Colonic mucosa (tissue), 4 donors: ENCODE measurements at regions not wholly inside any gene's neighbourhood (a gene's known extent, or its start where the extent isn't known, plus 50 kb on each side); places are given as distances from the start of the nearest gene placed in this dataset.

Experiments used
- DNase-seq: peaks from one replicate; pipeline ENCODE4 v3.0.0-alpha.2; 2020
- H3K27ac ChIP-seq: fragments of 200-600 bp; one replicate; pipeline ENCODE4 v1.8.0; 2021
- H3K27me3 ChIP-seq: fragments of 200-600 bp; one replicate; pipeline ENCODE4 v1.8.0; 2021
- H3K36me3 ChIP-seq: fragments of 200-600 bp; one replicate; pipeline ENCODE4 v1.8.0; 2021
- H3K4me1 ChIP-seq: fragments of 200-600 bp; one replicate; pipeline ENCODE4 v1.8.0; 2021; ENCODE audit warnings: mild to moderate bottlenecking
- H3K4me3 ChIP-seq: fragments of 200-600 bp; one replicate; pipeline ENCODE4 v1.8.0; 2021
- H3K9ac ChIP-seq, 2 donors: one replicate each; pipeline ENCODE4 v1.7.0; 2013; ENCODE audit warnings: control low read depth in 2 of 2, low read depth in 2 of 2, low read length in 2 of 2
- H3K9me3 ChIP-seq: fragments of 200-600 bp; one replicate; pipeline ENCODE4 v1.8.0; 2021
- intact Hi-C: fragments of 100-400 bp; cut with DNase I; formaldehyde crosslinking; loops from one replicate; pipeline ENCODE4 v1.14.1; 2022
- TF ChIP-seq, protein P1 (sequence below): fragments of 200-600 bp; IDR thresholded peaks from one replicate; pipeline ENCODE4 v1.8.0; 2022; ENCODE audit warnings: antibody characterized with exemption, mild to moderate bottlenecking
- donor health status: healthy.
- donor health status: DM: no; HTN: no; CAD: no.
- donor health status: DM: no; HTN: no; CAD: no.

- TF ChIP-seq, protein P1, sequence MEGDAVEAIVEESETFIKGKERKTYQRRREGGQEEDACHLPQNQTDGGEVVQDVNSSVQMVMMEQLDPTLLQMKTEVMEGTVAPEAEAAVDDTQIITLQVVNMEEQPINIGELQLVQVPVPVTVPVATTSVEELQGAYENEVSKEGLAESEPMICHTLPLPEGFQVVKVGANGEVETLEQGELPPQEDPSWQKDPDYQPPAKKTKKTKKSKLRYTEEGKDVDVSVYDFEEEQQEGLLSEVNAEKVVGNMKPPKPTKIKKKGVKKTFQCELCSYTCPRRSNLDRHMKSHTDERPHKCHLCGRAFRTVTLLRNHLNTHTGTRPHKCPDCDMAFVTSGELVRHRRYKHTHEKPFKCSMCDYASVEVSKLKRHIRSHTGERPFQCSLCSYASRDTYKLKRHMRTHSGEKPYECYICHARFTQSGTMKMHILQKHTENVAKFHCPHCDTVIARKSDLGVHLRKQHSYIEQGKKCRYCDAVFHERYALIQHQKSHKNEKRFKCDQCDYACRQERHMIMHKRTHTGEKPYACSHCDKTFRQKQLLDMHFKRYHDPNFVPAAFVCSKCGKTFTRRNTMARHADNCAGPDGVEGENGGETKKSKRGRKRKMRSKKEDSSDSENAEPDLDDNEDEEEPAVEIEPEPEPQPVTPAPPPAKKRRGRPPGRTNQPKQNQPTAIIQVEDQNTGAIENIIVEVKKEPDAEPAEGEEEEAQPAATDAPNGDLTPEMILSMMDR, result no peak
- no peak overlapping the region for H3K4me3 ChIP-seq
- no peaks in the 10 kb centered on the region for H3K27me3 ChIP-seq
- H3K9me3 ChIP-seq, result no peaks in the 10 kb centered on the region
- no peak for DNase-seq
- no peak overlapping the region for H3K9ac ChIP-seq
- H3K4me1 ChIP-seq, result no peaks in the 10 kb centered on the region
- no peaks in the 10 kb centered on the region for H3K36me3 ChIP-seq
- intact Hi-C loops, result no loop called here
- H3K27ac ChIP-seq, result no peak overlapping the region
These were observed 501.7 kb upstream of the JARID2 start for GRCh38 chr6:14744212-14744556.

GRCh38 chr6:14746139-14746837 lies 499.6 kb upstream of the JARID2 start:
- DNase-seq, result no peak
- Histone ChIP-seq H3K4me1 (no peaks in the 10 kb centered on the region), H3K27me3 (no peaks in the 10 kb centered on the region), H3K9me3 (no peaks in the 10 kb centered on the region), H3K9ac (no peak overlapping the region), H3K4me3 (no peak overlapping the region), H3K36me3 (no peaks in the 10 kb centered on the region), H3K27ac (no peak overlapping the region)
- intact Hi-C loops, result no loop called here
- TF ChIP-seq, protein P1, result no peak

DNA sequence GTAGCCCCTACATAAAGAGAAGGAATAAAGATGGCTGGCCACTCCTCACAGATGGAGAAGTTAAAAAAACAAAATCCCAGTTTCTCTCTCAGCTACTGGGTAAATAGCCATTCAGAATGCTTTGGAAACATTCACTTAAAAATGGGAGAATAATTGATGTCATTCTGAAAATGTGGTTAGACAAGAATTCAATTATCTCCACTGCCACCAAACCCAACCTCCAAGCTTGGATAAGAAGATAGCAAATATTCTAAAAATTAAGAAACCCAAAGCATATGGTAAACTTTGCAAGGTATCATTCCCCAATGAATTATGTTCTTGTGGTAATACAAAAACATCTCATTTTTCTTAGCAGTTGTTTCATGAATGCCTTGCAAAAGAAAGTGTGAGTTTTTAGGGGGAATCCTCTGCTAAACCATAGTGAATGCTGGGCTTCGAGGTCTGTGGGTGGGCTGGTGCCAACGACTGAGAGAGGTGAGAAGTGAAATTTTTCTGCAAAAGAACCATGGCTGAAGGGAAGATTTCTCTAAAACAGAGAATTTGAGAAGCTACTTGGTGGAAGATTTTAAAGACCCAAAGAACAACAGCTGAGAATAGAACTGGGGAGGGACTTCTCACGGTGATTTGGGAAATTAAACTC lies 497.9 kb upstream of the JARID2 start:
- H3K36me3 ChIP-seq, result no peaks in the 10 kb centered on the region
- DNase-seq, result no peak
- no peaks in the 10 kb centered on the region for H3K4me1 ChIP-seq
- no peak overlapping the region for H3K27ac ChIP-seq
- intact Hi-C loops, result no loop called here
- H3K4me3 ChIP-seq, result no peak overlapping the region
- H3K9ac ChIP-seq, result no peak overlapping the region
- no peaks in the 10 kb centered on the region for H3K27me3 ChIP-seq
- TF ChIP-seq, protein P1, result no peak
- H3K9me3 ChIP-seq, result no peaks in the 10 kb centered on the region

GRCh38 chr6:14748679-14749078 lies 497.2 kb upstream of the JARID2 start:
- Histone ChIP-seq H3K9me3 (no peaks in the 10 kb centered on the region), H3K27ac (no peak overlapping the region), H3K36me3 (no peaks in the 10 kb centered on the region), H3K9ac (no peak overlapping the region), H3K4me3 (no peak overlapping the region), H3K4me1 (no peaks in the 10 kb centered on the region), H3K27me3 (no peaks in the 10 kb centered on the region)
- intact Hi-C loops, result no loop called here
- DNase-seq, result no peak
- TF ChIP-seq, protein P1, result no peak

DNA sequence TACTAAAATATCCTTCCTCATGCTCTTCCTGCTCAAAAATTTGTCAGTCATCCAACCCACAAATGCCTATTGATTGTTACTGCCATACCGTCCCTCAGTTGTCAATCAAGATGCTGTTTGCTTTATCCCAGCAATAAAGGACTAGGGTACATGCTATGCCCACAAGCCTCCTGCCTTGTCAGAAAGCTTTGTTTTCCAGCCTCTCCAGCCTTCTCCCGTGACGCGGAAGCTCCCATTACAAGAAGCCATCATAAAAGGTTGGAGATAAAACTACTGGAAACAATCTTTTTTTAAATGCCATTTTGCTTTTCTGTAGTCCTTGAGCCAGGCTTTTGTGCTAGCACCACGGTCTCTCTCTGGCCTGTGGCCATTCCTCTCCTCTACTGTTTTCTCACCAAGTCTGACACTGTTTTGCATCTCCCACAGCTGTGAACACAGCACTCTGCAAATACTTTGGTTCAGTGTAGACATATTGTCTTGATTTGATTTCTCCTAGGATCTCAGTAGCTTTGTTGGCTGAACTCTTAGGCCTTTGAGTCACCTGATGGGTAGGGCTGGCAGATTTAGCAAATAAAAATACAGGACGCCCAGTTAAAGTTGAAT lies 495.7 kb upstream of the JARID2 start:
- no peaks in the 10 kb centered on the region for H3K9me3 ChIP-seq
- no peaks in the 10 kb centered on the region for H3K36me3 ChIP-seq
- no peaks in the 10 kb centered on the region for H3K4me1 ChIP-seq
- no peak for DNase-seq
- intact Hi-C loops, result no loop called here
- no peak overlapping the region for H3K9ac ChIP-seq
- no peaks in the 10 kb centered on the region for H3K27me3 ChIP-seq
- H3K27ac ChIP-seq, result no peak overlapping the region
- H3K4me3 ChIP-seq, result no peak overlapping the region
- TF ChIP-seq, protein P1, result no peak
